ENCODE measurements at regions not wholly inside any gene's neighbourhood (a gene's known extent, or its start where the extent isn't known, plus 50 kb on each side); places are given as distances from the start of the nearest gene placed in this dataset.

- TF ChIP-seq CTCF (IDR thresholded peaks at IDR 0.05; ENCODE audit: insufficient read depth, low read length, severe bottlenecking), result no peak
Measured at GRCh38 chr19:28170066-28170465, 1042.9 kb downstream of the UQCRFS1 start.

DNA sequence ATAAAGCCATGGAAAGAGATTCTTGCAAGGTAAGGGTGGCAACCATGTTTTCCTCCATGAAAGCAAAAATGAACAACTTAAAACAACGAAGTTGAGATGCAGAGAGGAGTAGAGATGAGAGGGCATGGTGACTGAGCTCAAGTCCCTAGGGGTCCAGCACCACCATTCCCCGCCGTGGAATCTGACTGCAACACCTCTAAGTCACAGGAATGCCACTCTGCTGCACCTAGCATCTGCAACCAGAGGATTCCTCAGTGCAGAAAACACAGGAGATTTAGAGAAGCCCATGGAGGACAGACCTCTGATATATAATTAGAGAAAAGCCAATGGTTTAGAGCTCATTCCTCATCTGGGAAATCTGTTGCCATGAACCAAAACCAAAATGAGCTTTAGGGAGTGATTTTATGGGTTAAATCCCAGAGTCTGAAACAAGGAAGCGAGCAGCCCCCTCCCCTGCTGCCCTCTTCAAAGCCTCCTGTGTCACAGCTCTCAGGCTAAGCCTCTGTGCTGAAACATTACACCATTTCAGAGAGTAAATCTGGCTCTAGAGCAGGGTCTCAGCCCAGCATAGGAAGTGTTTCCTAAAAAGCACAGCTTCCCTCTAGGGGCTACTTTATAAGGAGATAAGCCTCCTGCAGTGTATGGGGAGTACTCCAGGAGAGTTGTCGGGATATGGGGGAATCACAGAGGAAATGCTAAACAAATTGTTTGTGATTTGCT is 1043.6 kb downstream of the UQCRFS1 start:
- FAIRE-seq, result no peak
- no peak for DNase-seq (ENCODE audit: low read depth)
- no peaks in the 10 kb centered on the region for H3K36me3 ChIP-seq (ENCODE audit: control insufficient read depth, insufficient read depth, low read length)
- H3K4me3 ChIP-seq (ENCODE audit: low read depth, low read length), result no peak overlapping the region
- TF ChIP-seq CTCF (IDR thresholded peaks at IDR 0.05; ENCODE audit: insufficient read depth, low read length, severe bottlenecking), result no peak
- H3K27me3 ChIP-seq (ENCODE audit: control insufficient read depth, insufficient read depth, low read length), result no peaks in the 10 kb centered on the region

More at GRCh38 chr19:28170066-28170465, 1042.9 kb downstream of the UQCRFS1 start:
- Histone ChIP-seq H3K27me3 (ENCODE audit: control insufficient read depth, insufficient read depth, low read length) (no peaks in the 10 kb centered on the region), H3K4me3 (ENCODE audit: low read depth, low read length) (no peak overlapping the region), H3K36me3 (ENCODE audit: control insufficient read depth, insufficient read depth, low read length) (no peaks in the 10 kb centered on the region)
- no peak for FAIRE-seq
- no peak for DNase-seq (ENCODE audit: low read depth)

DNA sequence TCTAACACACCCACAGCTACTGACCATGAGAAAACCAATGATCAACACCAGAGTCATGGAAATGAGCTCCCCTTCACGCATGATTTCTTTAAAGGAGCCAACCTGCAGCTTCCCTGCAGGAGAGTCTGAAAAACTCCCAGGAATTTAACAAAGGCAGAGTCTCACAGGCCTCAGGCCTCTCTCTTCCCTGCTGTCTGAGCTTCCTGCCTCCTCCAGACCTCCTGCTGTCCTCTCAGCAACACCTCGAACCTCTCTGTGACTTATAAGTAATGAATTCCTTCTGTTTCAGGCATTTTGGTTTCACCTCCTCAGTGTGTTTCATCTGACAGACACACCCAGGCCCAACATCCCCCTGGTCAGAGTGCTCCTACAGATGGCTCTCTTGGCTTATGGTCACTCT is 1044.4 kb downstream of the UQCRFS1 start:
- no peaks in the 10 kb centered on the region for H3K36me3 ChIP-seq (ENCODE audit: control insufficient read depth, insufficient read depth, low read length)
- DNase-seq (ENCODE audit: low read depth) (no peak), FAIRE-seq (no peak)
- no peak for TF ChIP-seq CTCF (IDR thresholded peaks at IDR 0.05; ENCODE audit: insufficient read depth, low read length, severe bottlenecking)
- H3K27me3 ChIP-seq (ENCODE audit: control insufficient read depth, insufficient read depth, low read length), result no peaks in the 10 kb centered on the region
- no peak overlapping the region for H3K4me3 ChIP-seq (ENCODE audit: low read depth, low read length)

GRCh38 chr19:28166025-28166424 is 1046.9 kb downstream of the UQCRFS1 start:
- H3K36me3 ChIP-seq (ENCODE audit: control insufficient read depth, insufficient read depth, low read length), result no peaks in the 10 kb centered on the region
- DNase-seq (ENCODE audit: low read depth) (no peak), FAIRE-seq (no peak)
- no peak overlapping the region for H3K4me3 ChIP-seq (ENCODE audit: low read depth, low read length)
- TF ChIP-seq CTCF (IDR thresholded peaks at IDR 0.05; ENCODE audit: insufficient read depth, low read length, severe bottlenecking), result no peak
- no peaks in the 10 kb centered on the region for H3K27me3 ChIP-seq (ENCODE audit: control insufficient read depth, insufficient read depth, low read length)

- Histone ChIP-seq H3K4me3 (ENCODE audit: low read depth, low read length) (no peak overlapping the region), H3K27me3 (ENCODE audit: control insufficient read depth, insufficient read depth, low read length) (no peaks in the 10 kb centered on the region), H3K36me3 (ENCODE audit: control insufficient read depth, insufficient read depth, low read length) (no peaks in the 10 kb centered on the region)
- FAIRE-seq, result no peak
- DNase-seq (ENCODE audit: low read depth), result no peak
- TF ChIP-seq CTCF (IDR thresholded peaks at IDR 0.05; ENCODE audit: insufficient read depth, low read length, severe bottlenecking), result no peak
Measured at GRCh38 chr19:28164214-28164613, 1048.7 kb downstream of the UQCRFS1 start.

DNA sequence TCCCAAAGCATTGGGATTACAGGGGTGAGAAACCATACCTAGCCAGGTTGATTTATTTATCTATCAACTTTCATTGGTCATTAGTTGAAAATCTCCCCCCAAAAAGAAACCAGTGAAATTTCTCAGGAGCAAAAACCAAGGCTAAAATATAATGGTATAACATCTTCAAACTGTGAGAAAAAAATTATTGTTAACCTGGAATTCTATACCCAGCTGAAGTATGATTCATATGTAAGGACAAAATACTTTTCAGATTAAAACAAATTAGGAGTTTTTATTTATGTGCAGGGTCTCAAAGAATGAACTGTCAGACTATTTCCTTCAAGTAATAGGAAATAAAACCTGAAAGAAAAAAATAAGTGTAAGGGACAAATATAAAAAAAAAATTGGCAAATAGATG is 1053.9 kb downstream of the UQCRFS1 start:
- TF ChIP-seq CTCF (IDR thresholded peaks at IDR 0.05; ENCODE audit: insufficient read depth, low read length, severe bottlenecking), result no peak
- no peak for DNase-seq (ENCODE audit: low read depth)
- Histone ChIP-seq H3K4me3 (ENCODE audit: low read depth, low read length) (no peak overlapping the region), H3K27me3 (ENCODE audit: control insufficient read depth, insufficient read depth, low read length) (no peaks in the 10 kb centered on the region), H3K36me3 (ENCODE audit: control insufficient read depth, insufficient read depth, low read length) (no peaks in the 10 kb centered on the region)
- no peak for FAIRE-seq

Data from bronchial epithelial cell (primary cell).